GM12873 (cell line): ENCODE measurements at regions not wholly inside any gene's neighbourhood (a gene's known extent, or its start where the extent isn't known, plus 50 kb on each side); places are given as distances from the start of the nearest gene placed in this dataset.

Source experiments
- TF ChIP-seq, protein P1 (sequence below): IDR thresholded peaks from 2 replicates; pipeline ENCODE4 v1.5.1; 2012; ENCODE audit warnings: low read depth, mild to moderate bottlenecking, moderate library complexity, low read length, control low read depth; ENCODE audit not compliant: insufficient read depth; ENCODE audit errors: missing control alignments

DNA sequence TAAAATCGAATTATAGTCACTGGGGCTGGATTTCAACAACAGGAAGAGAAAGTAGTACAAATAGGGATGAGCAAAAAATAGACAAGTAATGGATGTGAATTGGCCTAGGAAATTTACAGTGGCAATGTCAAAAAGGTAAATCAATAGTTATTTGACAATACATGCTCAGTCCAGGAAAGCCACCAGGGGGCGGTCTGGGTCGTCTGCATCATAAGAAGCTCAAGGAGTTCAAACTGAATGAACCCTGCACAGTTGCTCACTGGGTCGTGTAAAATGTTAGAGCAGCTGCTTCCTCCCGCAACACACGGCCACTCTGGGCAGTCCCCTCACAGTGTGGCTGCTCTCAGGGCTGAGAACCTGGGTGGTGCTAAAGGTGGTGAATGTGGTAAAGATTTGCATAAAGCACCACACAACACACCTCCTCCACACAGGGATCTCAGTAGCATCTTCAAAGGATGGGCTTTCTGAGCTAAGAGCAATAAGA, 85.9 kb downstream of the ZNF280B start:
- TF ChIP-seq, protein P1, sequence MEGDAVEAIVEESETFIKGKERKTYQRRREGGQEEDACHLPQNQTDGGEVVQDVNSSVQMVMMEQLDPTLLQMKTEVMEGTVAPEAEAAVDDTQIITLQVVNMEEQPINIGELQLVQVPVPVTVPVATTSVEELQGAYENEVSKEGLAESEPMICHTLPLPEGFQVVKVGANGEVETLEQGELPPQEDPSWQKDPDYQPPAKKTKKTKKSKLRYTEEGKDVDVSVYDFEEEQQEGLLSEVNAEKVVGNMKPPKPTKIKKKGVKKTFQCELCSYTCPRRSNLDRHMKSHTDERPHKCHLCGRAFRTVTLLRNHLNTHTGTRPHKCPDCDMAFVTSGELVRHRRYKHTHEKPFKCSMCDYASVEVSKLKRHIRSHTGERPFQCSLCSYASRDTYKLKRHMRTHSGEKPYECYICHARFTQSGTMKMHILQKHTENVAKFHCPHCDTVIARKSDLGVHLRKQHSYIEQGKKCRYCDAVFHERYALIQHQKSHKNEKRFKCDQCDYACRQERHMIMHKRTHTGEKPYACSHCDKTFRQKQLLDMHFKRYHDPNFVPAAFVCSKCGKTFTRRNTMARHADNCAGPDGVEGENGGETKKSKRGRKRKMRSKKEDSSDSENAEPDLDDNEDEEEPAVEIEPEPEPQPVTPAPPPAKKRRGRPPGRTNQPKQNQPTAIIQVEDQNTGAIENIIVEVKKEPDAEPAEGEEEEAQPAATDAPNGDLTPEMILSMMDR, result peak; percentile 73

DNA sequence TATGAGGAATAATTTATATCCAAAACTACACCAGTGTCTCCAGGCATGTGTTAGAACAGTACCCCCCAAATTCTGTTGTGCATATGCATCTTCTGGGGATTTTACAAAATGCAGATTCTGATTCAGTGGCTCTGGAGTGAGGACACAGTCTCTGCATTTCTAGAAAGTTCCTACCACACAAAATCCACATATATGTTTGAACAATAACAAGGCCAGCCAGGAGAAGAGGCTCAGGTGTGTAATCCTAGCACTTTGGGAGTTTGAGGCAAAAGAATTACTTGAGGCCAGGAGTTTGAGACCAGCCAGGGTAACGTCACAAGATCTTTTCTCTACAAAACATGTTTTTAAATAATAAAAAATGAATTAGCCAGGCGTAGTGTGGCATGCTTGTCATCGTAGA, 84.9 kb downstream of the ZNF280B start:
- TF ChIP-seq, protein P1, result no peak

DNA sequence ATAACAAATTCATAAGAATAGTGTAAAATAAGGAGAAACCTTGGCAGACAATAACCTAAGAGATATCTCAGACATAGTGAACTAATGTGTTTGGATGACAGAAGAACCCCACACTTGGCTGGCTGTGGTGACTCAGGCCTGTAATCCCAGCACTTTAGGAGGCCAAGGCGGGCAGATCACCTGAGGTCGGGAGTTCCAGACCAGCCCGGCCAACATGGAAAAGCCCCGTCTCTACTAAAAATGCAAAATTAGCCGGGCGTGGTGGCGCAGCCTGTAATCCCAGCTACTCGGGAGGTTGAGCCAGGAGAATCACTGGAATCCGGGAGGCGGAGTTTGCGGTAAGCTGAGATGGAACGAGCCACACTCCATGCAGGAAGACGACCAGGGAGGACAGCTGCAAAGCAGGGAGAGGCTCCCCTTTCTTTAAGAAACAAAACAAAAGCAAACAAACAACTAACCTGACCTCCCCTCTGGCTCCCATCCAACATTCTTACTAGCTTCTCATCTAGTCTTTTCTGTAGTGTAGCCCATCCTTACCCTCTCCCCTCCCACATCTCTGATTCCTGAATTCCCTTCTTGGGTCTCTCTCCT, 84.2 kb downstream of the ZNF280B start:
- TF ChIP-seq, protein P1, result no peak

DNA sequence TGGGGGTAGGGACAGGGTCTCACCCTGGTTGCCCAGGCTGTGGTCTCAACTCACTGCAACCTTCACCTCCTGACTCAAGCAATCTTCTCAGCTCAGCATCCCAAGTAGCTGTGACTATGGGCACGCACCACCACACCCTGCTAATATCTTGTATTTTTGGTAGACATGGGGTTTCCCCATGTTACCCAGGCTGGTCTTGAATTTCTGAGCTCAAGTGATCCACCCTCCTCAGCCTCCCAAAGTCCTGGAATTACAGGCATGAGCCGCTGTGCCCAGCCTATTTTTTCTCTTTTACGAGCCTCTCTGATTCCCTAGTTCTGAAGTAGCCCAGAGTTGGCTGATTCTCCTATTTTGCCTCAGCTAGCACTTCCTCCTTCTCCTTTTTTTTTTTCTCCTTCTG, 83.6 kb downstream of the ZNF280B start:
- TF ChIP-seq, protein P1, result no peak

DNA sequence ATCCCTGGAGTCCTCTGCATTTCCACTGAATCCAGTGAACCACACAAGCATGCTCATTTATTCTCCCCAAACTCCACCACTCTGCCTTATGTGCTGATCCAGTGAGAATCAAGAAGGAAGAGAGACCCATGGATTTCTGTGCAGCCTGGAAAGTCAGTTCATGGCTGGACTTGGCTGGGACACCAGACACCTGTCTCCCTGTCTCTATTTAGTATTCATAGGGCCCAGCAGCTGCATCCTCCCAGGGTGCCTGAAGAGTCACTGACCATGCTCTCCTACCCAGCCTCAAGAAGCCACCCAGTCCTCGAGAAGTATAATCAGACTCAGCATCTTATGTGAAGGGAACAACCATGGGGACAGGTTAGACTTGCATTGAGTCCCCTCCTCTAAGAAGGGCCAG, 83.2 kb downstream of the ZNF280B start:
- TF ChIP-seq, protein P1, result no peak

DNA sequence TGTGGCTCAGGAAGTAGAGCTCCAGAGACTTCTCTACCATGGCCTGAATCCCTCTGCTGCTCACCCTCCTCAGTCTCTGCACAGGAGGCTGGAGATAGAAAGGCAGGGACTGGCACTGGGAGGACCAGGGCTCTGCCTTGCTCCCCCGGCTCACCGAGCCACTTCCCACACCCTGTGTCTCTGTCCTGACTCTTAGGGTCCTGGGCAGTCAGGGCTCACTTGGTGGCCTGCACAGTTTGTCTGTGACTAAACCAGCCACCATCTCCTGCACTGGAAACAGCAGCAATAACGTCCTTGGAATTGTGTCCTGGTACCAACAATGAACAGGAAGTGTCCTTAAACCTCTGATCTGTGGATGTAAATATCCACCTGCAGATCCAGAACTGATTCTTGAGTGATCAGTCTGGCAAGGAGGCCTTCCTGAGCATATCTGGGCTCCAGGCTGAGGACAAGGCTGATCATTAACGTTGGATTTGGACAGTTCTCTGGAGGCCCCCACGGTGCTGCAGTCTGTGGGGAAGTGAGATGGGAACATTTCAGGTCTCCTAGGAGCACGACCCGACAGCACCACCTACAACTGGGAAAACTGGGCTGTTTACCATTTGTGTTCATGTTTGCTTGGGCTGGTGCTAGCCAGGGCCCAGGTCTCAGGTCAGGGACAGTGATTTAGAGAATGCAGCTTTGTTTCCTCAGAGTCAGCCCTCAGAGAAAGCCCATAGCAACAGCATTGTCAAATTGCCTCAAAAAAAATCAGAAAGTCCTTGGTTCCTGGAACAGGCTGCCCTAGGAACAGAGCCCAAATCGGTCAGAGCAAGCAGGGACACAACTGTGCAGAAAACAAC, 82.5 kb downstream of the ZNF280B start:
- TF ChIP-seq, protein P1, result no peak

DNA sequence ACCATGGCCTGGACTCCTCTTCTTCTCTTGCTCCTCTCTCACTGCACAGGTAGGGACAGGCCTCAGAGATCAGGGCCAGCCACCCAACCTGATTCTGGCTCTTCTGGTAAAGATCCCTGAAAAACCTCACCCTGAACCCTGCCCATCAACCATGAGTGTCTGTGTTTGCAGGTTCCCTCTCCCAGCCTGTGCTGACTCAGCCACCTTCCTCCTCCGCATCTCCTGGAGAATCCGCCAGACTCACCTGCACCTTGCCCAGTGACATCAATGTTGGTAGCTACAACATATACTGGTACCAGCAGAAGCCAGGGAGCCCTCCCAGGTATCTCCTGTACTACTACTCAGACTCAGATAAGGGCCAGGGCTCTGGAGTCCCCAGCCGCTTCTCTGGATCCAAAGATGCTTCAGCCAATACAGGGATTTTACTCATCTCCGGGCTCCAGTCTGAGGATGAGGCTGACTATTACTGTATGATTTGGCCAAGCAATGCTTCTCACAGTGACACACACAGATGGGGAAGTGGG, 80.9 kb downstream of the ZNF280B start:
- TF ChIP-seq, protein P1, result no peak
